SK-N-SH treated with all-trans-retinoic acid at 6 μM for 48 hours (cell line): ENCODE measurements at regions not wholly inside any gene's neighbourhood (a gene's known extent, or its start where the extent isn't known, plus 50 kb on each side); places are given as distances from the start of the nearest gene placed in this dataset.

Source experiments
- ATAC-seq: fragments of 200-7000 bp; cut with Tn5 transposase; 3 replicates; pipeline ENCODE4 v1.9.1; 2020; ENCODE audit warnings: mild to moderate bottlenecking, moderate library complexity
- ARNTL ChIP-seq: fragments of 450-650 bp; formaldehyde crosslinking; IDR thresholded peaks from 2 replicates; pipeline ENCODE4 v1.5.0; 2020; ENCODE audit warnings: low read depth, mild to moderate bottlenecking, moderate library complexity, borderline replicate concordance
- BACH2 ChIP-seq: fragments of 250-450 bp; sonication (Bioruptor Pico); IDR thresholded peaks from 2 replicates; pipeline ENCODE4 v1.9.0; 2021; ENCODE audit warnings: mild to moderate bottlenecking, borderline replicate concordance
- CSDC2 ChIP-seq: fragments of 250-450 bp; sonication (Bioruptor Pico); IDR thresholded peaks from 2 replicates; pipeline ENCODE4 v1.5.0; 2020; ENCODE audit warnings: mild to moderate bottlenecking, moderate library complexity
- ESRRG ChIP-seq: fragments of 250-450 bp; sonication (Bioruptor Pico); IDR thresholded peaks from 2 replicates; pipeline ENCODE4 v1.6.1; 2021; ENCODE audit warnings: mild to moderate bottlenecking
- ISL1 ChIP-seq: fragments of 250-450 bp; sonication (Bioruptor Pico); IDR thresholded peaks from 2 replicates; pipeline ENCODE4 v2.1.2; 2022; ENCODE audit warnings: mild to moderate bottlenecking, moderate library complexity
- OSR1 ChIP-seq: fragments of 250-450 bp; sonication (Bioruptor Pico); IDR thresholded peaks from 2 replicates; pipeline ENCODE4 v1.8.0; 2022; ENCODE audit warnings: moderate library complexity, mild to moderate bottlenecking, inconsistent platforms
- PPARA ChIP-seq: fragments of 250-450 bp; sonication (Bioruptor Pico); IDR thresholded peaks from 2 replicates; pipeline ENCODE4 v1.5.0; 2020; ENCODE audit warnings: mild to moderate bottlenecking, borderline replicate concordance
- SNAI2 ChIP-seq: fragments of 250-450 bp; sonication (Bioruptor Pico); IDR thresholded peaks from 2 replicates; pipeline ENCODE4 v1.5.0; 2020; ENCODE audit warnings: mild to moderate bottlenecking, moderate library complexity
- TOX ChIP-seq: fragments of 250-450 bp; sonication (Bioruptor Pico); IDR thresholded peaks from 2 replicates; pipeline ENCODE4 v1.8.0; 2021; ENCODE audit warnings: mild to moderate bottlenecking, moderate library complexity, borderline replicate concordance
- ZC3H10 ChIP-seq: fragments of 250-450 bp; sonication (Bioruptor Pico); IDR thresholded peaks from 2 replicates; pipeline ENCODE4 v1.5.1; 2021; ENCODE audit warnings: mild to moderate bottlenecking, moderate library complexity
- ZFP3 ChIP-seq: fragments of 250-450 bp; sonication (Bioruptor Pico); IDR thresholded peaks from 2 replicates; pipeline ENCODE4 v1.5.0; 2020; ENCODE audit warnings: mild to moderate bottlenecking, moderate library complexity
- ZFP30 ChIP-seq: fragments of 450-650 bp; formaldehyde crosslinking; IDR thresholded peaks from 2 replicates; pipeline ENCODE4 v1.5.0; 2022; ENCODE audit warnings: mild to moderate bottlenecking, moderate library complexity
- ZNF565 ChIP-seq: fragments of 450-650 bp; formaldehyde crosslinking; conservative IDR thresholded peaks from 2 replicates; pipeline ENCODE4 v1.5.0; 2020; ENCODE audit warnings: low read depth, mild to moderate bottlenecking, moderate library complexity
- ZNF70 ChIP-seq: fragments of 450-650 bp; formaldehyde crosslinking; IDR thresholded peaks from 2 replicates; pipeline ENCODE4 v1.5.0; 2020; ENCODE audit warnings: mild to moderate bottlenecking, moderate library complexity
- TF ChIP-seq, protein P1 (sequence below): fragments of 250-450 bp; sonication (Bioruptor Pico); IDR thresholded peaks from 2 replicates; pipeline ENCODE4 v1.5.1; 2021; ENCODE audit warnings: mild to moderate bottlenecking, moderate library complexity
- TF ChIP-seq, protein P2 (sequence below): fragments of 250-450 bp; sonication (Bioruptor Pico); IDR thresholded peaks from 2 replicates; pipeline ENCODE4 v1.5.1; 2020; ENCODE audit warnings: low read depth, mild to moderate bottlenecking, moderate library complexity
- TF ChIP-seq, protein P3 (sequence below): fragments of 250-450 bp; sonication (Bioruptor Pico); IDR thresholded peaks from 2 replicates; pipeline ENCODE4 v1.8.0; 2020; ENCODE audit warnings: mild to moderate bottlenecking, moderate library complexity, borderline replicate concordance
- TF ChIP-seq, protein P4 (sequence below): fragments of 250-450 bp; sonication (Bioruptor Pico); IDR thresholded peaks from 2 replicates; pipeline ENCODE4 v1.8.0; 2021; ENCODE audit warnings: low read depth, mild to moderate bottlenecking, moderate library complexity, borderline replicate concordance
- TF ChIP-seq, protein P5 (sequence below): fragments of 250-450 bp; sonication (Bioruptor Pico); IDR thresholded peaks from 2 replicates; pipeline ENCODE4 v1.5.0; 2020; ENCODE audit warnings: mild to moderate bottlenecking, moderate library complexity

DNA sequence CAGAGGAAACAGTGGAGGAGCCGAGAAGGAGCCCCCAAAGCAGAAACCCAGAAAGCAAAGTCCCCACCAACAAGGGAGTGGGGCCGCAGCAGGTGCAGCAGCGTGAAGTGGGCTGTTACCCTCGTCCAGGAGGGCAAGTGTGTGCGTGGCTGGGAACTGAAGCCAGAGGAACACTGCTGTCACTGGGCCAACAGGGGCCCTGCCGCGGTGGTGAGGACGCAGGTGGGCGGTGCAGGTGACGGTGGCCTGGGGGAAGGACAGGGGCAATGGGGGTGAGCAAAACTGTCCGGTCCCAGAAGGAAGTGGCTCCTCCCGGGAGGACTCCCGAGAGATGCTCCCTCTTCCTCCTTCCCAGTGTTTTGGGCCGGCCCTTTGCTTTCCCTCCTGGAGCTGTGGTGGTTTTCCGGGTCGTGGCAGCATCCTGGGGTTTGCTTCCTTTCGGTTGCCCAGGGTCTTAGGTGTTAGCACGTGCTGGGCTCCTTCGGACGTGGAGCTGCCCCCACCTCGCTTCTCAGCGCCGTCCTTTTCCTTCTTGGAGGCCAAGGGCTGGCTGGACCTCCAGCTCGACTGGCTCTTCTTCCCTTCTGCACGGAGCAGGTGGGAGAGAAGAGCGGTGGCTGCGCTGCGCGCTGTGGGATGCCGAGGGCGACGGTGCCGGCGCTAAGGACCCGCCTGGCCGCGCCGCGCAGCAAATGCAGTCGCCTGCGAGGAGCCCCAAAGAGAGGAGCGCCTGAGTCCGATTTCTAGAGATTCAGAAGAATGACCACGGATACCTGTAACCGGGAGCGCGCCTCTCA, 62.7 kb upstream of the SLC2A12 start:
- TF ChIP-seq ZFP30 (CRISPR knock-in tag) (no peak), ZNF565 (CRISPR knock-in tag) (no peak), ZC3H10 (CRISPR knock-in tag) (no peak), ISL1 (no peak), OSR1 (CRISPR knock-in tag) (no peak), BACH2 (CRISPR knock-in tag) (no peak), CSDC2 (no peak), ZNF70 (no peak), ZFP3 (no peak), TOX (CRISPR knock-in tag) (no peak), PPARA (CRISPR knock-in tag) (no peak), ESRRG (CRISPR knock-in tag) (no peak)
- TF ChIP-seq, protein P1, sequence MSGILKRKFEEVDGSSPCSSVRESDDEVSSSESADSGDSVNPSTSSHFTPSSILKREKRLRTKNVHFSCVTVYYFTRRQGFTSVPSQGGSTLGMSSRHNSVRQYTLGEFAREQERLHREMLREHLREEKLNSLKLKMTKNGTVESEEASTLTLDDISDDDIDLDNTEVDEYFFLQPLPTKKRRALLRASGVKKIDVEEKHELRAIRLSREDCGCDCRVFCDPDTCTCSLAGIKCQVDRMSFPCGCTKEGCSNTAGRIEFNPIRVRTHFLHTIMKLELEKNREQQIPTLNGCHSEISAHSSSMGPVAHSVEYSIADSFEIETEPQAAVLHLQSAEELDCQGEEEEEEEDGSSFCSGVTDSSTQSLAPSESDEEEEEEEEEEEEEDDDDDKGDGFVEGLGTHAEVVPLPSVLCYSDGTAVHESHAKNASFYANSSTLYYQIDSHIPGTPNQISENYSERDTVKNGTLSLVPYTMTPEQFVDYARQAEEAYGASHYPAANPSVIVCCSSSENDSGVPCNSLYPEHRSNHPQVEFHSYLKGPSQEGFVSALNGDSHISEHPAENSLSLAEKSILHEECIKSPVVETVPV, result no peak
- TF ChIP-seq, protein P2, sequence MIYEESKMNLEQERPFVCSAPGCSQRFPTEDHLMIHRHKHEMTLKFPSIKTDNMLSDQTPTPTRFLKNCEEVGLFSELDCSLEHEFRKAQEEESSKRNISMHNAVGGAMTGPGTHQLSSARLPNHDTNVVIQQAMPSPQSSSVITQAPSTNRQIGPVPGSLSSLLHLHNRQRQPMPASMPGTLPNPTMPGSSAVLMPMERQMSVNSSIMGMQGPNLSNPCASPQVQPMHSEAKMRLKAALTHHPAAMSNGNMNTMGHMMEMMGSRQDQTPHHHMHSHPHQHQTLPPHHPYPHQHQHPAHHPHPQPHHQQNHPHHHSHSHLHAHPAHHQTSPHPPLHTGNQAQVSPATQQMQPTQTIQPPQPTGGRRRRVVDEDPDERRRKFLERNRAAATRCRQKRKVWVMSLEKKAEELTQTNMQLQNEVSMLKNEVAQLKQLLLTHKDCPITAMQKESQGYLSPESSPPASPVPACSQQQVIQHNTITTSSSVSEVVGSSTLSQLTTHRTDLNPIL (CRISPR knock-in tag), result no peak
- TF ChIP-seq, protein P3, sequence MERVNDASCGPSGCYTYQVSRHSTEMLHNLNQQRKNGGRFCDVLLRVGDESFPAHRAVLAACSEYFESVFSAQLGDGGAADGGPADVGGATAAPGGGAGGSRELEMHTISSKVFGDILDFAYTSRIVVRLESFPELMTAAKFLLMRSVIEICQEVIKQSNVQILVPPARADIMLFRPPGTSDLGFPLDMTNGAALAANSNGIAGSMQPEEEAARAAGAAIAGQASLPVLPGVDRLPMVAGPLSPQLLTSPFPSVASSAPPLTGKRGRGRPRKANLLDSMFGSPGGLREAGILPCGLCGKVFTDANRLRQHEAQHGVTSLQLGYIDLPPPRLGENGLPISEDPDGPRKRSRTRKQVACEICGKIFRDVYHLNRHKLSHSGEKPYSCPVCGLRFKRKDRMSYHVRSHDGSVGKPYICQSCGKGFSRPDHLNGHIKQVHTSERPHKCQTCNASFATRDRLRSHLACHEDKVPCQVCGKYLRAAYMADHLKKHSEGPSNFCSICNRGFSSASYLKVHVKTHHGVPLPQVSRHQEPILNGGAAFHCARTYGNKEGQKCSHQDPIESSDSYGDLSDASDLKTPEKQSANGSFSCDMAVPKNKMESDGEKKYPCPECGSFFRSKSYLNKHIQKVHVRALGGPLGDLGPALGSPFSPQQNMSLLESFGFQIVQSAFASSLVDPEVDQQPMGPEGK (CRISPR knock-in tag), result no peak
- TF ChIP-seq, protein P4, sequence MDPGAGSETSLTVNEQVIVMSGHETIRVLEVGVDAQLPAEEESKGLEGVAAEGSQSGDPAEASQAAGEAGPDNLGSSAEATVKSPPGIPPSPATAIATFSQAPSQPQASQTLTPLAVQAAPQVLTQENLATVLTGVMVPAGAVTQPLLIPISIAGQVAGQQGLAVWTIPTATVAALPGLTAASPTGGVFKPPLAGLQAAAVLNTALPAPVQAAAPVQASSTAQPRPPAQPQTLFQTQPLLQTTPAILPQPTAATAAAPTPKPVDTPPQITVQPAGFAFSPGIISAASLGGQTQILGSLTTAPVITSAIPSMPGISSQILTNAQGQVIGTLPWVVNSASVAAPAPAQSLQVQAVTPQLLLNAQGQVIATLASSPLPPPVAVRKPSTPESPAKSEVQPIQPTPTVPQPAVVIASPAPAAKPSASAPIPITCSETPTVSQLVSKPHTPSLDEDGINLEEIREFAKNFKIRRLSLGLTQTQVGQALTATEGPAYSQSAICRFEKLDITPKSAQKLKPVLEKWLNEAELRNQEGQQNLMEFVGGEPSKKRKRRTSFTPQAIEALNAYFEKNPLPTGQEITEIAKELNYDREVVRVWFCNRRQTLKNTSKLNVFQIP (CRISPR knock-in tag), result no peak
- TF ChIP-seq, protein P5, sequence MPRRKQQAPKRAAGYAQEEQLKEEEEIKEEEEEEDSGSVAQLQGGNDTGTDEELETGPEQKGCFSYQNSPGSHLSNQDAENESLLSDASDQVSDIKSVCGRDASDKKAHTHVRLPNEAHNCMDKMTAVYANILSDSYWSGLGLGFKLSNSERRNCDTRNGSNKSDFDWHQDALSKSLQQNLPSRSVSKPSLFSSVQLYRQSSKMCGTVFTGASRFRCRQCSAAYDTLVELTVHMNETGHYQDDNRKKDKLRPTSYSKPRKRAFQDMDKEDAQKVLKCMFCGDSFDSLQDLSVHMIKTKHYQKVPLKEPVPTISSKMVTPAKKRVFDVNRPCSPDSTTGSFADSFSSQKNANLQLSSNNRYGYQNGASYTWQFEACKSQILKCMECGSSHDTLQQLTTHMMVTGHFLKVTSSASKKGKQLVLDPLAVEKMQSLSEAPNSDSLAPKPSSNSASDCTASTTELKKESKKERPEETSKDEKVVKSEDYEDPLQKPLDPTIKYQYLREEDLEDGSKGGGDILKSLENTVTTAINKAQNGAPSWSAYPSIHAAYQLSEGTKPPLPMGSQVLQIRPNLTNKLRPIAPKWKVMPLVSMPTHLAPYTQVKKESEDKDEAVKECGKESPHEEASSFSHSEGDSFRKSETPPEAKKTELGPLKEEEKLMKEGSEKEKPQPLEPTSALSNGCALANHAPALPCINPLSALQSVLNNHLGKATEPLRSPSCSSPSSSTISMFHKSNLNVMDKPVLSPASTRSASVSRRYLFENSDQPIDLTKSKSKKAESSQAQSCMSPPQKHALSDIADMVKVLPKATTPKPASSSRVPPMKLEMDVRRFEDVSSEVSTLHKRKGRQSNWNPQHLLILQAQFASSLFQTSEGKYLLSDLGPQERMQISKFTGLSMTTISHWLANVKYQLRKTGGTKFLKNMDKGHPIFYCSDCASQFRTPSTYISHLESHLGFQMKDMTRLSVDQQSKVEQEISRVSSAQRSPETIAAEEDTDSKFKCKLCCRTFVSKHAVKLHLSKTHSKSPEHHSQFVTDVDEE (CRISPR knock-in tag), result no peak
- TF ChIP-seq, all 23 proteins: peak for 0
- ATAC-seq, result no peak

DNA sequence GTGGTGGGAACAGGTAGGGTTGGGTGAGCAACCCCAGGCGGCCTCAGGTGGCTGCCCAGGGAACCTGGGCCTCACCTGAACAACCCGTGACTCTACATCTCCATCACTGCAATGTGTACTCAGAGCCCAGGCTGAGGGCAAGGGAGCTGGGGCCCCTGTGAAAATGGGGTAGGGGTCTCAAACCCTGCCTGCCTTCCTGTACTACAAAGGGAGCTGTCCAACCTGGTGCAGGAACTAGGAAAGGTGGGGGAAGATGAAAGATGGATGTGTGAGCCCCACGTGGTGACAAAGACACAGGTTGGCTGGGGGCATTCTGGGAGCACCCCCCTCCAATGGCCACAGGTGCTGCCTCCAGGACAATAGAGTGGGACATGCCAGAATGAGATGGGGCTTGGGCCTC, 62.1 kb upstream of the SLC2A12 start:
- ATAC-seq, result no peak
- TF ChIP-seq CSDC2 (no peak), ARNTL (CRISPR knock-in tag) (no peak), ZFP30 (CRISPR knock-in tag) (no peak), SNAI2 (CRISPR knock-in tag) (no peak), ZFP3 (no peak), OSR1 (CRISPR knock-in tag) (no peak), ISL1 (no peak)
- TF ChIP-seq, protein P4 (CRISPR knock-in tag), result no peak
- TF ChIP-seq, protein P2 (CRISPR knock-in tag), result no peak
- TF ChIP-seq, protein P3 (CRISPR knock-in tag), result no peak
